ENCODE measurements at regions not wholly inside any gene's neighbourhood (a gene's known extent, or its start where the extent isn't known, plus 50 kb on each side); places are given as distances from the start of the nearest gene placed in this dataset.
"Not testable (repeated sequence)": the region's sequence is repeated elsewhere in the genome, so short reads cannot be mapped to it uniquely, and the experiment has no call there.

- Histone ChIP-seq H3K27me3 (peaks cover 0 to 4% of the 10 kb centered on the region in 2 donors), H3K36me3 (no peaks in the 10 kb centered on the region), H3K27ac (no peak overlapping the region), H3K9me3 (no peaks in the 10 kb centered on the region), H3K4me1 (no peaks in the 10 kb centered on the region), H3K4me3 (no peak overlapping the region)
- DNase-seq (no peak), ATAC-seq (no peak)
- TF ChIP-seq POLR2A (IDR thresholded peaks at IDR 0.05) (no peak), CTCF (IDR thresholded peaks at IDR 0.05) (no peak)
- intact Hi-C loops (cut with DNase I): no loop called here
- WGBS (ENCODE audit: insufficient coverage, low coverage, low lambda C conversion rate, missing lambda C conversion rate): 40% methylated on average over 2 of the region's 2 CpGs
These were observed 297.4 kb upstream of the MAGEC2 start for GRCh38 chrX:142502441-142502840.

GRCh38 chrX:142499992-142500391 lies 294.9 kb upstream of the MAGEC2 start:
- Histone ChIP-seq H3K27ac (no peak overlapping the region), H3K36me3 (no peaks in the 10 kb centered on the region), H3K4me3 (no peak overlapping the region), H3K4me1 (no peaks in the 10 kb centered on the region), H3K27me3 (peaks cover 0 to 4% of the 10 kb centered on the region in 2 donors), H3K9me3 (no peaks in the 10 kb centered on the region)
- intact Hi-C loops (cut with DNase I): no loop called here
- TF ChIP-seq POLR2A (IDR thresholded peaks at IDR 0.05) (no peak), CTCF (IDR thresholded peaks at IDR 0.05) (no peak)
- ATAC-seq: no peak
- no peak for DNase-seq
- WGBS (ENCODE audit: insufficient coverage, low coverage, low lambda C conversion rate, missing lambda C conversion rate): 79% methylated on average over 3 of the region's 3 CpGs

- intact Hi-C loops (cut with DNase I): no loop called here
- no peaks in the 10 kb centered on the region for H3K27me3 ChIP-seq
- TF ChIP-seq POLR2A (IDR thresholded peaks at IDR 0.05) (no peak), CTCF (IDR thresholded peaks at IDR 0.05) (no peak)
- no peaks in the 10 kb centered on the region for H3K4me1 ChIP-seq
- H3K36me3 ChIP-seq: no peaks in the 10 kb centered on the region
- H3K27ac ChIP-seq: no peak overlapping the region
- H3K9me3 ChIP-seq: no peaks in the 10 kb centered on the region
- H3K4me3 ChIP-seq: no peak overlapping the region
- 40% methylated on average over 2 of the region's 2 CpGs for WGBS (ENCODE audit: insufficient coverage, low coverage, low lambda C conversion rate, missing lambda C conversion rate)
- ATAC-seq (no peak), DNase-seq (no peak)
These were observed 278.9 kb upstream of the MAGEC2 start for GRCh38 chrX:142483965-142484364.

- Histone ChIP-seq H3K27ac (no peak overlapping the region), H3K9me3 (no peaks in the 10 kb centered on the region), H3K4me1 (no peaks in the 10 kb centered on the region), H3K36me3 (no peaks in the 10 kb centered on the region), H3K4me3 (no peak overlapping the region), H3K27me3 (no peaks in the 10 kb centered on the region)
- TF ChIP-seq POLR2A (IDR thresholded peaks at IDR 0.05) (no peak), CTCF (IDR thresholded peaks at IDR 0.05) (no peak)
- ATAC-seq: no peak
- intact Hi-C loops (cut with DNase I): no loop called here
- DNase-seq: no peak
- 76% methylated on average over 3 of the region's 3 CpGs for WGBS (ENCODE audit: insufficient coverage, low coverage, low lambda C conversion rate, missing lambda C conversion rate)
These were observed 241.3 kb upstream of the MAGEC2 start for GRCh38 chrX:142446349-142446748.

- no peaks in the 10 kb centered on the region for H3K4me1 ChIP-seq
- no peak for DNase-seq
- no peak overlapping the region for H3K27ac ChIP-seq
- no peaks in the 10 kb centered on the region for H3K9me3 ChIP-seq
- WGBS (ENCODE audit: insufficient coverage, low coverage, low lambda C conversion rate, missing lambda C conversion rate): 41% methylated on average over 5 of the region's 5 CpGs
- H3K27me3 ChIP-seq: no peaks in the 10 kb centered on the region
- TF ChIP-seq CTCF (IDR thresholded peaks at IDR 0.05) (no peak), POLR2A (IDR thresholded peaks at IDR 0.05) (no peak)
- H3K36me3 ChIP-seq: no peaks in the 10 kb centered on the region
- ATAC-seq: no peak
- H3K4me3 ChIP-seq: no peak overlapping the region
- intact Hi-C loops (cut with DNase I): no loop called here
These were observed 223.8 kb upstream of the MAGEC2 start for GRCh38 chrX:142428916-142429315.

- ATAC-seq; H3K36me3 ChIP-seq; H3K9me3 ChIP-seq; H3K4me1 ChIP-seq; H3K4me3 ChIP-seq; DNase-seq; H3K27me3 ChIP-seq; H3K27ac ChIP-seq; intact Hi-C loops (cut with DNase I): not testable (repeated sequence)
- 76% methylated on average over 5 of the region's 15 CpGs for WGBS (ENCODE audit: insufficient coverage, low coverage, low lambda C conversion rate, missing lambda C conversion rate)
These were observed 185.9 kb upstream of the MAGEC2 start for GRCh38 chrX:142390998-142391397.

Data from right lobe of liver (tissue), 6 donors.